Upper lobe of right lung (tissue), 1 donor: ENCODE measurements at regions not wholly inside any gene's neighbourhood (a gene's known extent, or its start where the extent isn't known, plus 50 kb on each side); places are given as distances from the start of the nearest gene placed in this dataset.

Experiments used
- ATAC-seq: fragments of 200-7000 bp; cut with Tn5 transposase; one replicate; pipeline ENCODE4 v1.9.1; 2020; ENCODE audit warnings: mild to moderate bottlenecking, moderate library complexity
- DNase-seq: peaks from one replicate; pipeline ENCODE4 v3.0.0-alpha.2; 2020
- H3K27ac ChIP-seq: fragments of 200-600 bp; one replicate; pipeline ENCODE4 v1.8.0; 2022
- H3K27me3 ChIP-seq: fragments of 200-600 bp; one replicate; pipeline ENCODE4 v1.8.0; 2022; ENCODE audit warnings: mild to moderate bottlenecking
- H3K36me3 ChIP-seq: fragments of 200-600 bp; one replicate; pipeline ENCODE4 v1.8.0; 2022
- H3K4me1 ChIP-seq: fragments of 200-600 bp; one replicate; pipeline ENCODE4 v1.8.0; 2022
- H3K4me3 ChIP-seq: fragments of 200-600 bp; one replicate; pipeline ENCODE4 v1.8.0; 2022; ENCODE audit warnings: mild to moderate bottlenecking
- H3K9me3 ChIP-seq: fragments of 200-600 bp; one replicate; pipeline ENCODE4 v1.8.0; 2022
- intact Hi-C: fragments of 100-400 bp; cut with DNase I; formaldehyde crosslinking; loops from one replicate; pipeline ENCODE4 v1.11.0; 2022
- TF ChIP-seq, protein P1 (sequence below): fragments of 200-600 bp; IDR thresholded peaks from one replicate; pipeline ENCODE4 v1.8.0; 2022; ENCODE audit warnings: antibody characterized with exemption
- donor health status: DM: no; HTN: yes; CAD: no; lungs with severe emphysema.

DNA sequence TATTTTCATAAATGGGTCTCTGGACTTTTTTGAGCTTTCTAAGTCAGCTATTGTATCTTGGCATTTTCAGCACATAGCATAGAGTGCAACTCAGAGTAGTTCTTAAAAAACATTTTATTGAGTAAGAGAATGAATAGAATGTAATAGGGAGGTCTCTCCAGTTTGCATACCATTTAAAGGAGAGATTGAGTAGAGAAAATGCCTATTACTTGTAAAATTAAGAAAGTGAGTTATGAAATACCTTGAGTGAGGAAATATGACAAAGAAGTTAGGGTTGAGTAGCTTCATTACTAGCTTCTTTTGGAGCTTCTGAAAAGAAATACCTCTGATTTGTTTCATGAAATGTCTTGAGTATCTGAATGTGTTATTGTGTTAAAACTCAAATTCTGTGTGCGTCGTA lies 140.0 kb downstream of the AASDHPPT start:
- Histone ChIP-seq H3K27ac (no peak overlapping the region), H3K27me3 (no peaks in the 10 kb centered on the region), H3K4me1 (no peaks in the 10 kb centered on the region), H3K4me3 (no peak overlapping the region), H3K9me3 (peaks cover 6% of the 10 kb centered on the region), H3K36me3 (no peaks in the 10 kb centered on the region)
- ATAC-seq = no peak
- intact Hi-C loops = no loop called here
- TF ChIP-seq, protein P1, sequence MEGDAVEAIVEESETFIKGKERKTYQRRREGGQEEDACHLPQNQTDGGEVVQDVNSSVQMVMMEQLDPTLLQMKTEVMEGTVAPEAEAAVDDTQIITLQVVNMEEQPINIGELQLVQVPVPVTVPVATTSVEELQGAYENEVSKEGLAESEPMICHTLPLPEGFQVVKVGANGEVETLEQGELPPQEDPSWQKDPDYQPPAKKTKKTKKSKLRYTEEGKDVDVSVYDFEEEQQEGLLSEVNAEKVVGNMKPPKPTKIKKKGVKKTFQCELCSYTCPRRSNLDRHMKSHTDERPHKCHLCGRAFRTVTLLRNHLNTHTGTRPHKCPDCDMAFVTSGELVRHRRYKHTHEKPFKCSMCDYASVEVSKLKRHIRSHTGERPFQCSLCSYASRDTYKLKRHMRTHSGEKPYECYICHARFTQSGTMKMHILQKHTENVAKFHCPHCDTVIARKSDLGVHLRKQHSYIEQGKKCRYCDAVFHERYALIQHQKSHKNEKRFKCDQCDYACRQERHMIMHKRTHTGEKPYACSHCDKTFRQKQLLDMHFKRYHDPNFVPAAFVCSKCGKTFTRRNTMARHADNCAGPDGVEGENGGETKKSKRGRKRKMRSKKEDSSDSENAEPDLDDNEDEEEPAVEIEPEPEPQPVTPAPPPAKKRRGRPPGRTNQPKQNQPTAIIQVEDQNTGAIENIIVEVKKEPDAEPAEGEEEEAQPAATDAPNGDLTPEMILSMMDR = no peak
- no peak for DNase-seq

DNA sequence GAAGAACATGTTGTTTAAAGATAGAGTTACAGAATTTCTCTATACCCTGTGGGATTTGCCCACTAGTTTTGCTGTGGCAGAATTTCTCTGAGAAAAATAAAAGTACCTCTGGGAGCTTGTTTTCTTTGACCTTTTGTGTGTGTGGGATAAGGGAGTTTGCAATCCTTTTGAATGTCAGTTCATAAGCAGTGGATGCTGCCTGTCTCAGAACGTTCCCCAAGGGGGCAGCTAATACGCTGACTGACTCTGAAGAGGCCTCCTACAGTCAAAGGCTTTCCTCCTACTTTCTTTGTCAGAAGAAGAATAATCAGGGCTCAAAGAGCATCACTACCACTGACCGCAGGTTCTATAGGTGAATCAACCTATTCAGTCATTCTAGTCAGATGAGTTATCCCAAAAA lies 140.6 kb downstream of the AASDHPPT start:
- Histone ChIP-seq H3K4me3 (no peak overlapping the region), H3K27ac (no peak overlapping the region), H3K9me3 (peaks cover 12% of the 10 kb centered on the region), H3K4me1 (no peaks in the 10 kb centered on the region), H3K27me3 (no peaks in the 10 kb centered on the region), H3K36me3 (no peaks in the 10 kb centered on the region)
- TF ChIP-seq, protein P1 = no peak
- DNase-seq = no peak
- ATAC-seq = no peak
- intact Hi-C loops = no loop called here

DNA sequence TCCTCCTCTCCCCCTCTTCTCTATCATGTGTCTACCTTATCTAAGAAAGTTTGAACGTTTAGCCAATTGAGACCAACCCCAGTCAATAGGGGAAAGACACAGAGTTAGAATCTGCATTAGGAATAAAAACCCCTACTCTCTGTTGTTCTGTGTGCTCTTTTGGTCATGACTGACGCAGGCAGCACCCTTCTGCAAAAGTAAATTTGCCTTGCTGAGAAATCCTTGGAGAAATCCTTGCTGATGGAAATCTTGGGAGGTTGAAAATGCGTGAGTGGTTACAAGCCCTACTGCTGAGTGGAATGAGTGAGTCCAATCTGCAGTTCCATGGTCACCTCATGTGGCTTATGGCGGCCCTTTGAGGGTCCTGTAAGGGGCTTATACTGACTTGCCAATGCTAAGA lies 145.2 kb downstream of the AASDHPPT start:
- H3K27ac ChIP-seq = no peak overlapping the region
- H3K36me3 ChIP-seq = no peaks in the 10 kb centered on the region
- H3K27me3 ChIP-seq = no peaks in the 10 kb centered on the region
- intact Hi-C loops = no loop called here
- no peak for DNase-seq
- TF ChIP-seq, protein P1 = no peak
- peaks cover 14% of the 10 kb centered on the region for H3K9me3 ChIP-seq
- H3K4me1 ChIP-seq = no peaks in the 10 kb centered on the region
- no peak for ATAC-seq
- H3K4me3 ChIP-seq = no peak overlapping the region

DNA sequence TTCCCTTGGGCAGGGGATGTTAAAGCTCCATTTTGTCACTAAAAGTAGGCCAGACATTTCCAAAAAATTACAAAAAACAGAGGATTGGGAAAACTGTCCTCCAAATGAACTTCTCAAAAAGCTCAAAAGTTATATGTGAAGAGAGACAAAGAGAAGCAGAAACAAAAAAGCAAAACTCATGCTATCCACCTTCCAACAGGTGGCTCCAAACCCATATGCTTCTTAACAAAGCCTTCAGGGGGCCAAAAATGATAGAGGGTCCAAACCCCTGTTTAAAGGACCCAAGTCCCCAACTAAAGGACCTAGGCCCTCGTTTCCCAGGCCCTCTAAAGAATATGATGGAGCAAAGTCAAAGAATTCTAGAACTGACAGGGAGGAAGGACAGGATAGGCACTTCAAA lies 146.7 kb downstream of the AASDHPPT start:
- intact Hi-C loops = no loop called here
- no peak for ATAC-seq

DNA sequence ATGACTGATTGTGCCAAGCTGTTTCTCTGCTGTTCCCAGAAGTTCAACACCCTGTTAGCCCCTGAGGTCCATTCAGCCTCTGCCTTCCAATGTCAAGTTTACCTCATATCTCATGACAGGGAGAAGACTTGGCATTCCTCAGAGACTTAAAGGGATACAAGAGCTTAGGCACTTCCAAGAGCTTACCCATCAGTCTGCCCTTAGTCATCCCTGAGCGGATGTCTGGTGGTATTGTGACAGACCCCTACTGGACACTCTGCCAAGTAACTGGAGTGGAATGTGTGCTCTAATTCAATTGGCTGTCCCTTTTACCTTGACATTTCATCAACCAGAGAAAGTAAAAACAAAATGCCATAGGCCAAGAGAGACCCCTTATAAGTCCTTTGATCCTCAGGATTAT lies 151.5 kb downstream of the AASDHPPT start:
- Histone ChIP-seq H3K27me3 (no peaks in the 10 kb centered on the region), H3K9me3 (no peaks in the 10 kb centered on the region), H3K4me3 (no peak overlapping the region), H3K27ac (no peak overlapping the region), H3K4me1 (no peaks in the 10 kb centered on the region), H3K36me3 (no peaks in the 10 kb centered on the region)
- DNase-seq = no peak
- intact Hi-C loops = no loop called here
- TF ChIP-seq, protein P1 = no peak
- ATAC-seq = no peak

More for the DNA sequence above, 146.7 kb downstream of the AASDHPPT start:
- H3K4me1 ChIP-seq = no peaks in the 10 kb centered on the region
- DNase-seq = no peak
- no peaks in the 10 kb centered on the region for H3K36me3 ChIP-seq
- peaks cover 14% of the 10 kb centered on the region for H3K9me3 ChIP-seq
- no peak overlapping the region for H3K4me3 ChIP-seq
- H3K27ac ChIP-seq = no peak overlapping the region
- H3K27me3 ChIP-seq = no peaks in the 10 kb centered on the region
- TF ChIP-seq, protein P1 = no peak

DNA sequence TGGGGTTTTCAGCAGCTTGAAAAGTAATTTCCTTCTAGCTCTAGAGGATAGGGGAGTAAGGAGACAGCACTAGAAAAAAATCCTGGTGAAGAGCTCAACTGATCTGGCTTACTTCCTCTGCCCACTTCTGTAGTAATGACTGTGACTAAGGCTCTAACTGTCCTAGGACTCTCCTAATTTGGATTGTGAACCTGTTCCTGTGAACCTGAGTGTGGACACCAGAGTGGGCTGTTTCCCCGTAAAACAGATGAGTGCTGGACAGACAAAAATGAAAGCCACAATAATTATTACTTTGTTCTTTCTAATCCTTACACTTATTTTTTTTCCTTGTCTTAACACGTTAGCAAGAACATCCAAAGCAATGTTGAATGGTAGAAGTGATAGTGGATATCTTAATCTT lies 154.1 kb downstream of the AASDHPPT start:
- H3K4me1 ChIP-seq = no peaks in the 10 kb centered on the region
- no peak for ATAC-seq
- no peak overlapping the region for H3K4me3 ChIP-seq
- H3K9me3 ChIP-seq = no peaks in the 10 kb centered on the region
- no peaks in the 10 kb centered on the region for H3K27me3 ChIP-seq
- no peak for DNase-seq
- TF ChIP-seq, protein P1 = no peak
- intact Hi-C loops = no loop called here
- H3K36me3 ChIP-seq = no peaks in the 10 kb centered on the region
- no peak overlapping the region for H3K27ac ChIP-seq
